Endothelial cell of umbilical vein (primary cell): ENCODE measurements at regions not wholly inside any gene's neighbourhood (a gene's known extent, or its start where the extent isn't known, plus 50 kb on each side); places are given as distances from the start of the nearest gene placed in this dataset.

Experiments
- BruUV-seq: library from RNA; stranded (reverse); fragments of 400-500 nt; replicated peaks from 2 replicates; lab custom pipeline; 2021; lab: Mats Ljungman, UMichigan
- CTCF ChIA-PET: fragments of 300-600, 350-600 bp; sonication (Branson Sonifier 250); formaldehyde crosslinking; loops from one replicate; lab custom pipeline; 2021; ENCODE audit warnings: antibody characterized with exemption, inconsistent platforms; lab: Charles Lee
- POLR2A ChIA-PET: fragments of 300-600, 350-600 bp; sonication (Branson Sonifier 250); formaldehyde crosslinking; loops from one replicate; lab custom pipeline; 2021; ENCODE audit warnings: antibody characterized with exemption, inconsistent platforms; lab: Charles Lee
- DNase-seq: peaks from one replicate; pipeline ENCODE4 v3.0.0-alpha.2; 2011; ENCODE audit warnings: low read depth, low spot score
- FAIRE-seq: peaks from 2 replicates; lab custom pipeline; 2011; peaks lifted over from hg19 to GRCh38; lab: Jason Lieb, UNC
- H2AFZ ChIP-seq: 2 replicates; pipeline ENCODE4 v1.6.0; 2012; ENCODE audit warnings: low read depth, low read length, control low read depth, inconsistent platforms
- H3K27ac ChIP-seq: 2 replicates; pipeline ENCODE4 v1.5.1; 2011; ENCODE audit warnings: low read depth, mild to moderate bottlenecking, control low read depth, low read length, moderate library complexity; ENCODE audit not compliant: insufficient read depth
- H3K27me3 ChIP-seq, 2 experiments: 2 replicates each; pipeline versions ENCODE4 v1.6.0 to v1.6.1; 2011; ENCODE audit warnings: low read length in 2 of 2, mixed read lengths in 1 of 2; ENCODE audit not compliant: control insufficient read depth in 2 of 2, insufficient read depth in 2 of 2
- H3K36me3 ChIP-seq, 2 experiments: 2 replicates in 1 of 2; 3 replicates in 1 of 2; pipeline ENCODE4 v1.5.1; 2011; ENCODE audit warnings: low read length in 2 of 2, mild to moderate bottlenecking in 1 of 2, moderate library complexity in 1 of 2; ENCODE audit not compliant: control insufficient read depth in 2 of 2, insufficient read depth in 2 of 2; ENCODE audit errors: extremely low read depth in 1 of 2
- H3K4me1 ChIP-seq: 3 replicates; pipeline ENCODE4 v1.5.1; 2011; ENCODE audit warnings: mild to moderate bottlenecking, low read length; ENCODE audit not compliant: control insufficient read depth, insufficient read depth; ENCODE audit errors: extremely low read depth
- H3K4me2 ChIP-seq: 2 replicates; pipeline ENCODE4 v1.6.1; 2011; ENCODE audit warnings: low read length, control low read depth, mixed read lengths; ENCODE audit not compliant: insufficient read depth
- H3K4me3 ChIP-seq, 3 experiments: fragments of 200-600 bp in 1 of 3; sonication (generic), shearing (Covaris generic) in 1 of 3; replicated peaks in 1 of 3; 2 replicates each; pipeline ENCODE4 v1.5.1; 2011 to 2016; ENCODE audit warnings: control low read depth in 3 of 3, low read length in 3 of 3, mild to moderate bottlenecking in 2 of 3, inconsistent platforms in 1 of 3, low read depth in 1 of 3, moderate library complexity in 1 of 3; ENCODE audit not compliant: insufficient read depth in 1 of 3
- H3K79me2 ChIP-seq: 2 replicates; pipeline ENCODE4 v1.6.0; 2012; ENCODE audit warnings: low read length, inconsistent platforms; ENCODE audit not compliant: control insufficient read depth, insufficient read depth
- H3K9ac ChIP-seq: replicated peaks from 2 replicates; pipeline ENCODE3; 2011; ENCODE audit warnings: low read length, control low read depth; ENCODE audit not compliant: insufficient read depth; ENCODE audit errors: extremely low read depth
- H3K9me1 ChIP-seq: replicated peaks from 3 replicates; pipeline ENCODE4 v1.6.0; 2011; ENCODE audit warnings: mild to moderate bottlenecking, low read length; ENCODE audit not compliant: control insufficient read depth, insufficient read depth; ENCODE audit errors: extremely low read depth
- H3K9me3 ChIP-seq: replicated peaks from 2 replicates; pipeline ENCODE4 v1.5.1; 2012; ENCODE audit warnings: low read length, inconsistent platforms; ENCODE audit not compliant: control insufficient read depth, insufficient read depth
- H4K20me1 ChIP-seq: replicated peaks from 2 replicates; pipeline ENCODE3; 2011; ENCODE audit warnings: mild to moderate bottlenecking, low read length; ENCODE audit not compliant: control insufficient read depth, insufficient read depth; ENCODE audit errors: extremely low read depth
- EZH2 ChIP-seq: IDR thresholded peaks from 2 replicates; pipeline ENCODE4 v1.6.1; 2012; ENCODE audit warnings: borderline replicate concordance, low read depth, mild to moderate bottlenecking, moderate library complexity, low read length, inconsistent platforms; ENCODE audit not compliant: severe bottlenecking
- FOS ChIP-seq: IDR thresholded peaks from 2 replicates; pipeline ENCODE4 v1.6.1; 2011; ENCODE audit warnings: mild to moderate bottlenecking, low read length, moderate library complexity, borderline replicate concordance; ENCODE audit not compliant: insufficient read depth
- GATA2 ChIP-seq: IDR thresholded peaks from 2 replicates; pipeline ENCODE4 v1.7.0; 2011; ENCODE audit warnings: low read depth, mild to moderate bottlenecking, moderate library complexity, mixed read lengths, low read length; ENCODE audit not compliant: insufficient read length, insufficient read depth
- JUN ChIP-seq: IDR thresholded peaks from 2 replicates; pipeline ENCODE4 v1.6.1; 2011; ENCODE audit warnings: borderline replicate concordance, low read depth; ENCODE audit not compliant: insufficient read length, insufficient read depth
- MAX ChIP-seq: IDR thresholded peaks from 2 replicates; pipeline ENCODE4 v1.6.1; 2011; ENCODE audit not compliant: insufficient read depth, insufficient read length
- MYC ChIP-seq: IDR thresholded peaks from one replicate; pipeline ENCODE4 v1.6.1; 2011; ENCODE audit warnings: mild to moderate bottlenecking, low read depth, low read length
- POLR2A ChIP-seq: IDR thresholded peaks from 2 replicates; pipeline ENCODE4 v1.6.1; 2012; ENCODE audit warnings: low read depth, mild to moderate bottlenecking, control low read depth, low read length
- POLR2AphosphoS5 ChIP-seq: IDR thresholded peaks from 2 replicates; pipeline ENCODE4 v1.6.1; 2012; ENCODE audit warnings: low read depth, mild to moderate bottlenecking, control low read depth, low read length, moderate library complexity; ENCODE audit not compliant: insufficient read depth
- dilution Hi-C: fragments of 300-500 bp; cut with MboI; formaldehyde crosslinking; loops from one replicate; pipeline ENCODE4 v1.15.0; 2019; ENCODE audit warnings: low sequenced_read_pairs; ENCODE audit not compliant: extremely low pct_ligation_motif_present
- intact Hi-C: fragments of 100-400 bp; cut with micrococcal nuclease; formaldehyde crosslinking; loops from one replicate; pipeline ENCODE4 v1.10.0; 2022
- TF ChIP-seq, protein P1 (sequence below), 2 donors: IDR thresholded peaks; 1 replicate in 1 of 2; 2 replicates in 1 of 2; pipeline ENCODE4 v1.5.1; 2011; ENCODE audit warnings: low read length in 2 of 2, mild to moderate bottlenecking in 2 of 2, moderate library complexity in 2 of 2, control low read depth in 1 of 2, inconsistent platforms in 1 of 2, low read depth in 1 of 2; ENCODE audit not compliant: insufficient read depth in 1 of 2; ENCODE audit errors: extremely low read depth in 1 of 2

DNA sequence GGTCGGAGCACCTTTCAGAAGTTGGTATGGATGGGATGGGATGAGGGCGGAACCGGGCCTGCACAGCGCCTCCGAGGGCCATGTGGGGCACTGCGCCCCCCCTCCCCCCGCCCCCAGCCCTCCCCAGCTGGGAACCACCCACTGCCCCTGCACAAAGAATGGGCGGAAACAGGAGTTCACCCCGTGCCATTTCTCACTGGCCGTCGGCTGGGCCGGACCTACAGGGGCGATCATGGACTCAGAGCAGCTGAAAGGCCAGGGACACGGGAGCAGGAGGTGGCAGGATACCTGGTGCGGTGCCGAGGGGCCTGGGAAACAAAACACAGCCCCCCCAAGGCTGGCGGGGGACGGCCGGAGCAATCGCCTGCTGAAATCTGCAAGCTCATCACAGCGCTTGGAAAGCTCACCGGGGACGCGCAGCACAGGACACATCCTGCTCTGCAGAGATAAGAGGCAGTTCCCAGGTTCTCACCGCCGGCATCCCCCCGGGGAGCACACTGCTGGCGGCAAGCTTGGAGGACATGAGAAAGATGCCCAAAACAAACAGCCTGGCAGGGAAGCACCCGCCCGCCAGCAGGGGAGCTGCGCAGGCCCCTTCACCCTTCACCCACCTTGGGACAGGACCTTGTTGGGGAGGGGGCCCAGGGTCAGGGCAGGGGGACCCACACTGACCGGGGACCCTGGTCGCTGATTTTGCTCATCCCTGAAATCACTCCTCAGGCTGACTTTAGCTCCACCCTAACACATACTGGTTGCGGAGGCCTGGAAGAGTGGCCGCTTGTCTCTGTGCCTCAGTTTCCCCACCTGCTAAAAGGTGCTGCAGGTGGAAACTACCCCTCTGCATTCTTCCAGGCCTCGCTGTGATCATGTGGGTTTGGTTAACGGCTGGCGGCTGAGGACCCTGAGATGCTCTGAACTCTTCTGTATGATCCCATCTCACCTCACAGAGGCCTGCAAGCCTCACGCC is 263.9 kb downstream of the C16orf95 start:
- FAIRE-seq, result peak; percentile 93
- H3K27ac ChIP-seq, result peak overlapping the region; percentile 25
- no peaks in the 10 kb centered on the region for H4K20me1 ChIP-seq
- H2AFZ ChIP-seq, result peak overlapping the region; percentile 76
- H3K9me1 ChIP-seq, result no peaks in the 10 kb centered on the region
- peak overlapping the region; percentile 63 for H3K4me2 ChIP-seq
- intact Hi-C loops, result loop anchor here (1.0 kb wide), 1 partner anchor 124 kb away; no protein-coding TSS in a partner anchor
- ChIA-PET POLR2A (interaction anchor here (0.9 to 1.0 kb wide), 2 partner anchors 10 to 129 kb away, joined by 3 to 4 read pairs; no protein-coding TSS in a partner anchor), CTCF (interaction anchor here (0.7 to 3.7 kb wide), 9 partner anchors 8 to 495 kb away, joined by 3 to 25 read pairs (median 6); no protein-coding TSS in a partner anchor)
- no peaks in the 10 kb centered on the region for H3K9me3 ChIP-seq
- peak; percentile 89 for DNase-seq
- peak overlapping the region in 1 of 3 experiments; percentile 8 for H3K4me3 ChIP-seq
- H3K9ac ChIP-seq, result peak overlapping the region; percentile 38
- peaks cover 0 to 2% of the 10 kb centered on the region in 2 experiments for H3K27me3 ChIP-seq
- H3K4me1 ChIP-seq, result peaks cover 16% of the 10 kb centered on the region
- no TSS peak for BruUV-seq
- no peak for TF ChIP-seq FOS
- TF ChIP-seq POLR2A, result no peak
- no peak for TF ChIP-seq POLR2AphosphoS5
- no peak for TF ChIP-seq MAX
- TF ChIP-seq, protein P1, sequence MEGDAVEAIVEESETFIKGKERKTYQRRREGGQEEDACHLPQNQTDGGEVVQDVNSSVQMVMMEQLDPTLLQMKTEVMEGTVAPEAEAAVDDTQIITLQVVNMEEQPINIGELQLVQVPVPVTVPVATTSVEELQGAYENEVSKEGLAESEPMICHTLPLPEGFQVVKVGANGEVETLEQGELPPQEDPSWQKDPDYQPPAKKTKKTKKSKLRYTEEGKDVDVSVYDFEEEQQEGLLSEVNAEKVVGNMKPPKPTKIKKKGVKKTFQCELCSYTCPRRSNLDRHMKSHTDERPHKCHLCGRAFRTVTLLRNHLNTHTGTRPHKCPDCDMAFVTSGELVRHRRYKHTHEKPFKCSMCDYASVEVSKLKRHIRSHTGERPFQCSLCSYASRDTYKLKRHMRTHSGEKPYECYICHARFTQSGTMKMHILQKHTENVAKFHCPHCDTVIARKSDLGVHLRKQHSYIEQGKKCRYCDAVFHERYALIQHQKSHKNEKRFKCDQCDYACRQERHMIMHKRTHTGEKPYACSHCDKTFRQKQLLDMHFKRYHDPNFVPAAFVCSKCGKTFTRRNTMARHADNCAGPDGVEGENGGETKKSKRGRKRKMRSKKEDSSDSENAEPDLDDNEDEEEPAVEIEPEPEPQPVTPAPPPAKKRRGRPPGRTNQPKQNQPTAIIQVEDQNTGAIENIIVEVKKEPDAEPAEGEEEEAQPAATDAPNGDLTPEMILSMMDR (IDR thresholded peaks at IDR 0.05; ENCODE audit: extremely low read depth in 1 of 2, insufficient read depth in 1 of 2, low read depth in 1 of 2, low read length in 2 of 2), result peak; percentile 29 to 70
- TF ChIP-seq MYC, result peak; percentile 3
- peak; percentile 18 for TF ChIP-seq GATA2
- TF ChIP-seq JUN, result no peak
- TF ChIP-seq EZH2, result no peak
- no peaks in the 10 kb centered on the region for H3K79me2 ChIP-seq
- no peaks in the 10 kb centered on the region for H3K36me3 ChIP-seq
- dilution Hi-C loops, result no loop called here
